Neuronal stem cell (in vitro differentiated cells): ENCODE measurements at regions not wholly inside any gene's neighbourhood (a gene's known extent, or its start where the extent isn't known, plus 50 kb on each side); places are given as distances from the start of the nearest gene placed in this dataset.

Source experiments
- DNase-seq: peaks from one replicate; pipeline ENCODE4 v3.0.0-alpha.2; 2013; ENCODE audit warnings: low spot score
- H2AFZ ChIP-seq: one replicate; pipeline ENCODE4 v1.6.1; 2013; ENCODE audit warnings: mild to moderate bottlenecking, low read length, inconsistent platforms
- H2AK5ac ChIP-seq: 2 replicates; pipeline ENCODE4 v1.6.1; 2013; ENCODE audit warnings: low read depth, mild to moderate bottlenecking, inconsistent platforms, low read length, moderate library complexity, mixed read lengths
- H2BK120ac ChIP-seq: 2 replicates; pipeline ENCODE4 v1.6.1; 2013; ENCODE audit warnings: low read depth, mild to moderate bottlenecking, inconsistent platforms, low read length, moderate library complexity, mixed read lengths
- H2BK12ac ChIP-seq: one replicate; pipeline ENCODE4 v1.6.1; 2013; ENCODE audit warnings: low read length, inconsistent platforms
- H2BK15ac ChIP-seq: 2 replicates; pipeline ENCODE4 v1.6.1; 2013; ENCODE audit warnings: mild to moderate bottlenecking, low read length, inconsistent platforms, mixed read lengths
- H2BK5ac ChIP-seq: one replicate; pipeline ENCODE4 v1.6.1; 2013; ENCODE audit warnings: inconsistent platforms, mild to moderate bottlenecking, low read length, moderate library complexity
- H3K14ac ChIP-seq: one replicate; pipeline ENCODE4 v1.6.1; 2013; ENCODE audit warnings: low read length, inconsistent platforms
- H3K18ac ChIP-seq: 2 replicates; pipeline ENCODE4 v1.6.1; 2013; ENCODE audit warnings: low read length, inconsistent platforms
- H3K23ac ChIP-seq: 2 replicates; pipeline ENCODE4 v1.6.1; 2013; ENCODE audit warnings: low read depth, mild to moderate bottlenecking, mixed read lengths, low read length, inconsistent platforms; ENCODE audit not compliant: poor library complexity
- H3K27ac ChIP-seq: replicated peaks from 3 replicates; pipeline ENCODE4 v1.5.1; 2013; ENCODE audit warnings: low read length, inconsistent platforms
- H3K27me3 ChIP-seq, 3 experiments: 2 replicates each; pipeline ENCODE4 v1.6.1; 2013; ENCODE audit warnings: low read length in 3 of 3, mild to moderate bottlenecking in 2 of 3, inconsistent platforms in 1 of 3, low read depth in 1 of 3, mixed read lengths in 1 of 3, moderate library complexity in 1 of 3; ENCODE audit not compliant: control insufficient read depth in 3 of 3, insufficient read depth in 3 of 3
- H3K36me3 ChIP-seq, 2 donors: replicated peaks in 1 of 2; 2 replicates each; pipeline ENCODE4 v1.6.1; 2013; ENCODE audit warnings: low read length in 2 of 2; ENCODE audit not compliant: control insufficient read depth in 2 of 2, insufficient read depth in 2 of 2
- H3K4ac ChIP-seq: 2 replicates; pipeline ENCODE4 v1.6.1; 2013; ENCODE audit warnings: inconsistent platforms, mild to moderate bottlenecking, low read length, moderate library complexity
- H3K4me1 ChIP-seq, 2 donors: 1 replicate in 1 of 2; 2 replicates in 1 of 2; pipeline ENCODE4 v1.6.1; 2013; ENCODE audit warnings: low read length in 2 of 2, low read depth in 1 of 2; ENCODE audit not compliant: control insufficient read depth in 2 of 2, insufficient read depth in 1 of 2
- H3K4me2 ChIP-seq: one replicate; pipeline ENCODE4 v1.6.1; 2013; ENCODE audit warnings: mild to moderate bottlenecking, low read length, inconsistent platforms; ENCODE audit not compliant: insufficient read depth, poor library complexity, severe bottlenecking
- H3K4me3 ChIP-seq, 2 donors: 2 replicates each; pipeline ENCODE4 v1.5.1; 2013; ENCODE audit warnings: low read length in 2 of 2, mild to moderate bottlenecking in 2 of 2, inconsistent platforms in 1 of 2, moderate library complexity in 1 of 2
- H3K79me1 ChIP-seq: one replicate; pipeline ENCODE4 v1.6.1; 2013; ENCODE audit warnings: low read depth, mild to moderate bottlenecking, inconsistent platforms, low read length, moderate library complexity
- H3K9ac ChIP-seq: one replicate; pipeline ENCODE4 v1.6.1; 2013; ENCODE audit warnings: mild to moderate bottlenecking, low read depth, low read length, inconsistent platforms; ENCODE audit not compliant: poor library complexity
- H3K9me3 ChIP-seq, 2 donors: replicated peaks in 1 of 2; 2 replicates each; pipeline versions ENCODE3 to v1.6.1; 2013; ENCODE audit warnings: low read length in 2 of 2, mild to moderate bottlenecking in 2 of 2, inconsistent platforms in 1 of 2, low read depth in 1 of 2, mixed read lengths in 1 of 2, moderate library complexity in 1 of 2; ENCODE audit not compliant: control insufficient read depth in 2 of 2, insufficient read depth in 1 of 2
- H4K8ac ChIP-seq: one replicate; pipeline ENCODE4 v1.6.1; 2013; ENCODE audit warnings: low read depth, mild to moderate bottlenecking, inconsistent platforms, low read length, moderate library complexity
- H4K91ac ChIP-seq: one replicate; pipeline ENCODE4 v1.6.1; 2013; ENCODE audit warnings: low read length, low read depth, mild to moderate bottlenecking, inconsistent platforms; ENCODE audit not compliant: poor library complexity
- WGBS, 2 donors: extraction: QIAGEN DNeasy Blood & Tissue Kit; methylation state at CpG; one replicate each; pipeline ENCODE4 v1.1.7; 2013; ENCODE audit warnings: missing lambda C conversion rate in 2 of 2, mixed read lengths in 1 of 2; ENCODE audit not compliant: insufficient read length in 2 of 2, insufficient replicate concordance in 1 of 2; ENCODE audit errors: extremely low coverage in 2 of 2; 5-methylcytosine and 5-hydroxymethylcytosine counted together

- Histone ChIP-seq H2AK5ac (no peak overlapping the region), H4K8ac (no peak overlapping the region), H2BK15ac (no peak overlapping the region), H2AFZ (no peak overlapping the region), H3K4me1 (no peaks in the 10 kb centered on the region), H4K91ac (no peak overlapping the region), H3K4ac (no peak overlapping the region), H3K79me1 (no peaks in the 10 kb centered on the region), H2BK5ac (no peak overlapping the region), H3K27me3 (no peaks in the 10 kb centered on the region), H3K4me3 (no peak overlapping the region), H3K9ac (no peak overlapping the region), H3K4me2 (no peak overlapping the region), H3K9me3 (no peaks in the 10 kb centered on the region), H2BK120ac (no peak overlapping the region), H2BK12ac (no peak overlapping the region), H3K23ac (no peak overlapping the region), H3K27ac (no peak overlapping the region), H3K14ac (no peak overlapping the region), H3K18ac (no peak overlapping the region), H3K36me3 (no peaks in the 10 kb centered on the region)
- DNase-seq: no peak
- no CpG with 5 or more reads among the region's 3 CpGs for WGBS, 2 donors
Measured at GRCh38 chr1:189678779-189679178, 798.9 kb downstream of the BRINP3 start.

GRCh38 chr1:189681252-189681919, 796.3 kb downstream of the BRINP3 start:
- Histone ChIP-seq H2BK12ac (no peak overlapping the region), H3K9ac (no peak overlapping the region), H3K27me3 (no peaks in the 10 kb centered on the region), H3K18ac (no peak overlapping the region), H3K4me1 (no peaks in the 10 kb centered on the region), H3K79me1 (no peaks in the 10 kb centered on the region), H2BK5ac (no peak overlapping the region), H2AK5ac (no peak overlapping the region), H3K14ac (no peak overlapping the region), H3K4me2 (no peak overlapping the region), H3K4me3 (no peak overlapping the region), H3K4ac (no peak overlapping the region), H2AFZ (no peak overlapping the region), H3K36me3 (no peaks in the 10 kb centered on the region), H3K9me3 (no peaks in the 10 kb centered on the region), H3K23ac (no peak overlapping the region), H4K91ac (no peak overlapping the region), H2BK15ac (no peak overlapping the region), H2BK120ac (no peak overlapping the region), H3K27ac (no peak overlapping the region), H4K8ac (no peak overlapping the region)
- DNase-seq: no peak
- WGBS, 2 donors: no CpG with 5 or more reads among the region's 3 CpGs

GRCh38 chr1:189682591-189682990, 795.1 kb downstream of the BRINP3 start:
- Histone ChIP-seq H3K79me1 (no peaks in the 10 kb centered on the region), H3K9ac (no peak overlapping the region), H3K23ac (no peak overlapping the region), H3K36me3 (no peaks in the 10 kb centered on the region), H2BK15ac (no peak overlapping the region), H3K4me2 (no peak overlapping the region), H3K27me3 (no peaks in the 10 kb centered on the region), H3K18ac (no peak overlapping the region), H3K4ac (no peak overlapping the region), H4K91ac (no peak overlapping the region), H3K9me3 (no peaks in the 10 kb centered on the region), H4K8ac (no peak overlapping the region), H3K27ac (no peak overlapping the region), H3K4me1 (no peaks in the 10 kb centered on the region), H2AFZ (no peak overlapping the region), H2BK12ac (no peak overlapping the region), H2BK120ac (no peak overlapping the region), H2AK5ac (no peak overlapping the region), H3K14ac (no peak overlapping the region), H3K4me3 (no peak overlapping the region), H2BK5ac (no peak overlapping the region)
- DNase-seq: no peak
- WGBS, 2 donors: no CpG with 5 or more reads among the region's 3 CpGs

GRCh38 chr1:189686288-189686687, 791.4 kb downstream of the BRINP3 start:
- no peak overlapping the region for H4K91ac ChIP-seq
- no peaks in the 10 kb centered on the region for H3K79me1 ChIP-seq
- no peak overlapping the region for H2AK5ac ChIP-seq
- no peaks in the 10 kb centered on the region for H3K4me1 ChIP-seq
- no peak overlapping the region for H2BK120ac ChIP-seq
- H3K14ac ChIP-seq: no peak overlapping the region
- no peak overlapping the region for H2BK12ac ChIP-seq
- H2AFZ ChIP-seq: no peak overlapping the region
- no peak overlapping the region for H3K9ac ChIP-seq
- H3K27me3 ChIP-seq: no peaks in the 10 kb centered on the region
- H2BK15ac ChIP-seq: no peak overlapping the region
- H3K4me2 ChIP-seq: no peak overlapping the region
- no CpG with 5 or more reads among the region's 1 CpG for WGBS, 2 donors
- H3K23ac ChIP-seq: no peak overlapping the region
- H3K36me3 ChIP-seq: no peaks in the 10 kb centered on the region
- no peak overlapping the region for H2BK5ac ChIP-seq
- H3K18ac ChIP-seq: no peak overlapping the region
- H3K27ac ChIP-seq: no peak overlapping the region
- no peak overlapping the region for H3K4ac ChIP-seq
- H3K4me3 ChIP-seq: no peak overlapping the region
- no peak for DNase-seq
- H4K8ac ChIP-seq: no peak overlapping the region
- no peaks in the 10 kb centered on the region for H3K9me3 ChIP-seq
